ENCODE measurements at regions not wholly inside any gene's neighbourhood (a gene's known extent, or its start where the extent isn't known, plus 50 kb on each side); places are given as distances from the start of the nearest gene placed in this dataset.

DNA sequence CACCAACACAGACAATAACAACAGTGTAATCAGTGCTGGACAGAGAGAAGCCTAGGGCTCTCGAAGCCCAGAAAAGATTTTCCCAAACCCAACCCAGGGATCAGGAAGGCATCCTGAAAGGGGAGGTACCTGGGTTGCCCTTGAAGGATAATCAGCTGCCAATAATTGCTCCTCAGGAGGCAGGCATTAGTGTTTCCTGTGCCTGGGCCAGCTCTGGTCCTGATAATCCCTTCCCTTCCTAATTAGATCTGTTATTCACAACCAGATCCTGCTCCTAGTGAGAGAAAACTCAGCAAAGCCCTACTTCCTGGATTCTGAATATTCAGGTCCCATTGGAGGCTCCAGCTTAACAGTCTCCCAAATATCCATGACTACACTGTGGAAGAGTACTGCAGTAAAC is 117.4 kb downstream of the DMRTA2 start:
- intact Hi-C loops (cut with micrococcal nuclease; ENCODE audit: unreplicated experiment) = no loop called here
- no peaks in the 10 kb centered on the region for H3K9me2 ChIP-seq (ENCODE audit: insufficient read depth, low read length)
- H2AFZ ChIP-seq (ENCODE audit: low read length) = no peak overlapping the region
- DNase-seq (ENCODE audit: low spot score) = no peak
- ChIA-PET POLR2A (no interaction called here), CTCF (ENCODE audit: unreplicated experiment) (no interaction called here)
- no peaks in the 10 kb centered on the region for H3K36me3 ChIP-seq (ENCODE audit: insufficient read depth, low read length)
- H3K4me3 ChIP-seq (ENCODE audit: low read depth, low read length, poor library complexity, severe bottlenecking) = no peak overlapping the region
- no peak for TF ChIP-seq EZH2phosphoT487 (IDR thresholded peaks at IDR 0.05; ENCODE audit: borderline replicate concordance, low read depth, low read length)
- no peak for TF ChIP-seq CTCF (conservative IDR thresholded peaks at IDR 0.05; ENCODE audit: low read length)
- H3K79me2 ChIP-seq (ENCODE audit: insufficient read depth, low read depth, low read length) = no peaks in the 10 kb centered on the region
- H3K4me2 ChIP-seq (ENCODE audit: low read length) = no peak overlapping the region
- H3K4me1 ChIP-seq (ENCODE audit: insufficient read depth, low read length, poor library complexity, severe bottlenecking) = no peaks in the 10 kb centered on the region
- H3K9me3 ChIP-seq (ENCODE audit: low read length) = no peaks in the 10 kb centered on the region
- no peak overlapping the region for H3K27ac ChIP-seq (ENCODE audit: low read depth, low read length, poor library complexity, severe bottlenecking)
- no TSS peak for BruUV-seq (replicated peaks)
- H4K20me1 ChIP-seq (ENCODE audit: insufficient read depth, low read length) = no peaks in the 10 kb centered on the region

GRCh38 chr1:50300297-50300696 is 122.9 kb downstream of the DMRTA2 start:
- H3K4me1 ChIP-seq (ENCODE audit: insufficient read depth, low read length, poor library complexity, severe bottlenecking) = no peaks in the 10 kb centered on the region
- H3K4me3 ChIP-seq (ENCODE audit: low read depth, low read length, poor library complexity, severe bottlenecking) = no peak overlapping the region
- H3K27ac ChIP-seq (ENCODE audit: low read depth, low read length, poor library complexity, severe bottlenecking) = no peak overlapping the region
- intact Hi-C loops (cut with micrococcal nuclease; ENCODE audit: unreplicated experiment) = no loop called here
- no peak overlapping the region for H2AFZ ChIP-seq (ENCODE audit: low read length)
- TF ChIP-seq EZH2phosphoT487 (IDR thresholded peaks at IDR 0.05; ENCODE audit: borderline replicate concordance, low read depth, low read length) (no peak), CTCF (conservative IDR thresholded peaks at IDR 0.05; ENCODE audit: low read length) (no peak)
- no TSS peak for BruUV-seq (replicated peaks)
- ChIA-PET CTCF (ENCODE audit: unreplicated experiment) (no interaction called here), POLR2A (interaction anchor here (0.6 to 0.9 kb wide), 2 partner anchors 10 to 1110 kb away, joined by 3 read pairs; no protein-coding TSS in a partner anchor)
- H4K20me1 ChIP-seq (ENCODE audit: insufficient read depth, low read length) = no peaks in the 10 kb centered on the region
- H3K79me2 ChIP-seq (ENCODE audit: insufficient read depth, low read depth, low read length) = no peaks in the 10 kb centered on the region
- no peak for DNase-seq (ENCODE audit: low spot score)
- no peaks in the 10 kb centered on the region for H3K9me3 ChIP-seq (ENCODE audit: low read length)
- no peak overlapping the region for H3K4me2 ChIP-seq (ENCODE audit: low read length)
- H3K36me3 ChIP-seq (ENCODE audit: insufficient read depth, low read length) = no peaks in the 10 kb centered on the region
- H3K9me2 ChIP-seq (ENCODE audit: insufficient read depth, low read length) = no peaks in the 10 kb centered on the region

DNA sequence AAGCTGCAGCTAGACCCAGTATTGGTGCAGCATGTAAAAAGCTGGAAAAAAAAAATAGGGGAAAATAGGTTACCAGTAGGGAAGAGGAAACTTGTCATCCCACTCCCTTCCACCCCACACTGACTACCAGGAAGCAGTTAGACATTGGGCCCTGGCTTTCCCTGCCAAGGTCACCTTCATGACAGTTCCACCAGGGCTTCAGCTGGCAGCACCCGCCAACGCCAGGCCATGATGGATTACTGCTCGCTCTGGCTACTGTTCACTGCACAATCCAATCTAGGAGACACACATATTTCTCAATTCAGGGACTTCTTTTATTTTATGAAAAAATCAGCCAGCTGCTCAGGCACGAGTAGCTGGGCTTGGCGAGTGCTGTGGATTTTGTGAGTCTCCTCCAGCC is 127.7 kb downstream of the DMRTA2 start:
- ChIA-PET CTCF (ENCODE audit: unreplicated experiment) (no interaction called here), POLR2A (interaction anchor here (0.7 kb wide), 1 partner anchor 855 kb away, joined by 3 read pairs; no protein-coding TSS in a partner anchor)
- no peak overlapping the region for H2AFZ ChIP-seq (ENCODE audit: low read length)
- no TSS peak for BruUV-seq (replicated peaks)
- no peak overlapping the region for H3K4me2 ChIP-seq (ENCODE audit: low read length)
- H4K20me1 ChIP-seq (ENCODE audit: insufficient read depth, low read length) = no peaks in the 10 kb centered on the region
- TF ChIP-seq EZH2phosphoT487 (IDR thresholded peaks at IDR 0.05; ENCODE audit: borderline replicate concordance, low read depth, low read length) (no peak), CTCF (conservative IDR thresholded peaks at IDR 0.05; ENCODE audit: low read length) (no peak)
- no peaks in the 10 kb centered on the region for H3K9me2 ChIP-seq (ENCODE audit: insufficient read depth, low read length)
- intact Hi-C loops (cut with micrococcal nuclease; ENCODE audit: unreplicated experiment) = no loop called here
- DNase-seq (ENCODE audit: low spot score) = no peak
- no peaks in the 10 kb centered on the region for H3K4me1 ChIP-seq (ENCODE audit: insufficient read depth, low read length, poor library complexity, severe bottlenecking)
- H3K4me3 ChIP-seq (ENCODE audit: low read depth, low read length, poor library complexity, severe bottlenecking) = no peak overlapping the region
- H3K9me3 ChIP-seq (ENCODE audit: low read length) = no peaks in the 10 kb centered on the region
- H3K27ac ChIP-seq (ENCODE audit: low read depth, low read length, poor library complexity, severe bottlenecking) = no peak overlapping the region
- no peaks in the 10 kb centered on the region for H3K79me2 ChIP-seq (ENCODE audit: insufficient read depth, low read depth, low read length)
- H3K36me3 ChIP-seq (ENCODE audit: insufficient read depth, low read length) = no peaks in the 10 kb centered on the region
